Loucy (cell line): ENCODE measurements at regions not wholly inside any gene's neighbourhood (a gene's known extent, or its start where the extent isn't known, plus 50 kb on each side); places are given as distances from the start of the nearest gene placed in this dataset.

Source experiments
- H2AFZ ChIP-seq: fragments of 200-600 bp; sonication (generic); 2 replicates; pipeline ENCODE4 v1.6.0; 2016; ENCODE audit warnings: antibody characterized with exemption, mild to moderate bottlenecking, low read length, moderate library complexity
- H3F3A ChIP-seq: fragments of 200-600 bp; 2 replicates; pipeline ENCODE4 v1.6.0; 2016; ENCODE audit warnings: antibody characterized with exemption, low read depth, mild to moderate bottlenecking
- H3K27me3 ChIP-seq: fragments of 200-600 bp; sonication (generic); 2 replicates; pipeline ENCODE4 v1.6.1; 2014; ENCODE audit warnings: low read length, mild to moderate bottlenecking; ENCODE audit not compliant: insufficient read depth, poor library complexity, severe bottlenecking
- H3K36me3 ChIP-seq: fragments of 200-600 bp; sonication (generic); 2 replicates; pipeline ENCODE4 v1.6.1; 2016; ENCODE audit warnings: low read length; ENCODE audit not compliant: insufficient read depth
- H3K4me1 ChIP-seq: fragments of 200-600 bp; sonication (generic); 2 replicates; pipeline ENCODE4 v1.5.1; 2014; ENCODE audit warnings: low read length, mild to moderate bottlenecking; ENCODE audit not compliant: insufficient read depth, poor library complexity, severe bottlenecking
- H3K4me2 ChIP-seq: fragments of 200-600 bp; sonication (generic); 2 replicates; pipeline ENCODE4 v1.6.0; 2014; ENCODE audit warnings: antibody characterized with exemption, low read length, low read depth, mild to moderate bottlenecking; ENCODE audit not compliant: poor library complexity, severe bottlenecking
- H3K4me3 ChIP-seq: fragments of 200-600 bp; sonication (generic); 2 replicates; pipeline ENCODE4 v1.5.1; 2014; ENCODE audit warnings: low read length, mild to moderate bottlenecking, mixed read lengths; ENCODE audit not compliant: poor library complexity, severe bottlenecking
- H3K79me2 ChIP-seq: fragments of 200-600 bp; sonication (generic); 2 replicates; pipeline ENCODE4 v1.6.1; 2014; ENCODE audit warnings: low read length; ENCODE audit not compliant: insufficient read depth
- H3K9ac ChIP-seq: fragments of 200-600 bp; sonication (generic); 2 replicates; pipeline ENCODE4 v1.6.0; 2014; ENCODE audit warnings: mild to moderate bottlenecking, low read depth, low read length, moderate library complexity; ENCODE audit not compliant: poor library complexity, severe bottlenecking
- H3K9me2 ChIP-seq: fragments of 200-600 bp; sonication (generic); replicated peaks from 2 replicates; pipeline ENCODE4 v1.6.1; 2016; ENCODE audit warnings: low read depth, low read length, mixed read lengths
- H3K9me3 ChIP-seq: fragments of 200-600 bp; sonication (generic); 2 replicates; pipeline ENCODE4 v1.6.1; 2014; ENCODE audit warnings: mild to moderate bottlenecking, antibody characterized with exemption, low read length, low read depth; ENCODE audit not compliant: insufficient read depth
- H4K20me1 ChIP-seq: fragments of 200-600 bp; sonication (generic); 2 replicates; pipeline ENCODE4 v1.6.0; 2014; ENCODE audit warnings: antibody characterized with exemption, low read length, mild to moderate bottlenecking; ENCODE audit not compliant: insufficient read depth, poor library complexity, severe bottlenecking
- EZH2phosphoT487 ChIP-seq: fragments of 200-600 bp; IDR thresholded peaks from 2 replicates; pipeline ENCODE4 v1.6.1; 2018; ENCODE audit warnings: antibody characterized with exemption, mild to moderate bottlenecking, moderate library complexity, borderline replicate concordance
- TF ChIP-seq, protein P1 (sequence below): fragments of 200-600 bp; sonication (generic); conservative IDR thresholded peaks from 2 replicates; pipeline ENCODE4 v1.5.1; 2014; ENCODE audit warnings: mild to moderate bottlenecking, antibody characterized with exemption, low read length

DNA sequence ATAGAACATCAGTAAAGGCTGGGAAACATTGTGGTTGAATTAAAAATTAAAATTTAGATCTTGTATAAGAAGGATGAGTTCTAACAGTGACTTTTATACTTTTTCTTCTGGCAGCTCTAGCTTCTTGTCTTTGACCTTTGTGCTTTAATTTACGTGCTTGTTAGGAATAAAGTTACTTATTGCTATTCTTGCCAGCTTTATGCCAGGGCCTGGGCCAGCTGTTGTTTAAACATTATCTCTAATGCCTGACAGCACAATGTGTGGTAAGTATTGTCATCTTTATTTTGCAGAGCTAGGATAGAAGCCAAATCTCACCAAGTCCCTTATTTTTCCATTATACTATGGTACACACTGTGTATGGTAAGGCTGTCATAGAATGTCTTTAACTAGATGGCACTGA lies 766.7 kb upstream of the GOLIM4 start:
- no peak overlapping the region for H3K4me3 ChIP-seq
- H3K4me2 ChIP-seq, result no peak overlapping the region
- H3K79me2 ChIP-seq, result no peaks in the 10 kb centered on the region
- H2AFZ ChIP-seq, result no peak overlapping the region
- H3K9me2 ChIP-seq, result no peaks in the 10 kb centered on the region
- H3K9ac ChIP-seq, result no peak overlapping the region
- peaks cover 3% of the 10 kb centered on the region for H3K4me1 ChIP-seq
- H3K9me3 ChIP-seq, result no peaks in the 10 kb centered on the region
- H3K36me3 ChIP-seq, result no peaks in the 10 kb centered on the region
- H3K27me3 ChIP-seq, result peaks cover 90% of the 10 kb centered on the region
- H4K20me1 ChIP-seq, result no peaks in the 10 kb centered on the region
- TF ChIP-seq EZH2phosphoT487, result no peak
- TF ChIP-seq, protein P1, sequence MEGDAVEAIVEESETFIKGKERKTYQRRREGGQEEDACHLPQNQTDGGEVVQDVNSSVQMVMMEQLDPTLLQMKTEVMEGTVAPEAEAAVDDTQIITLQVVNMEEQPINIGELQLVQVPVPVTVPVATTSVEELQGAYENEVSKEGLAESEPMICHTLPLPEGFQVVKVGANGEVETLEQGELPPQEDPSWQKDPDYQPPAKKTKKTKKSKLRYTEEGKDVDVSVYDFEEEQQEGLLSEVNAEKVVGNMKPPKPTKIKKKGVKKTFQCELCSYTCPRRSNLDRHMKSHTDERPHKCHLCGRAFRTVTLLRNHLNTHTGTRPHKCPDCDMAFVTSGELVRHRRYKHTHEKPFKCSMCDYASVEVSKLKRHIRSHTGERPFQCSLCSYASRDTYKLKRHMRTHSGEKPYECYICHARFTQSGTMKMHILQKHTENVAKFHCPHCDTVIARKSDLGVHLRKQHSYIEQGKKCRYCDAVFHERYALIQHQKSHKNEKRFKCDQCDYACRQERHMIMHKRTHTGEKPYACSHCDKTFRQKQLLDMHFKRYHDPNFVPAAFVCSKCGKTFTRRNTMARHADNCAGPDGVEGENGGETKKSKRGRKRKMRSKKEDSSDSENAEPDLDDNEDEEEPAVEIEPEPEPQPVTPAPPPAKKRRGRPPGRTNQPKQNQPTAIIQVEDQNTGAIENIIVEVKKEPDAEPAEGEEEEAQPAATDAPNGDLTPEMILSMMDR, result no peak
- H3F3A ChIP-seq, result no peaks in the 10 kb centered on the region

DNA sequence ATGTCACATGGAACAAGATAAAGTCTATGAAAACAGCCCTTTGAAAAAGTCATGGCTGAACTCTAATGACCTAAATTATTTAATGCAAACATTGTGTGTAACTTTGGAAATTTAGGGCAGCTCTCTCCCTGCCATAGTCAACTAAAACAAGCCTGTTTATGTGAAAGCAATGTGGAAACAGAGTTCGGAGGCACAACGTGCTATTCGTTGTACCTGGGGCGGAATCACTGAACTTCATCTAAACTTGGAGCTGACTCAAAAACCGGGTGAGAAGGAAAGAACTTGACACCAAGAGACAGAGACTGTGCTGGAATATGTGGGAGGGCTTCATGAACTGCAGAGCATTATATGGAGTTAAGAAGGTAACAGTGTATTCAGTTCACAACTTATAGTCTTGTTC lies 764.9 kb upstream of the GOLIM4 start:
- H3F3A ChIP-seq, result no peaks in the 10 kb centered on the region
- no peak overlapping the region for H3K9ac ChIP-seq
- peaks cover 3% of the 10 kb centered on the region for H3K4me1 ChIP-seq
- H3K9me2 ChIP-seq, result no peaks in the 10 kb centered on the region
- TF ChIP-seq, protein P1, result no peak
- no peak for TF ChIP-seq EZH2phosphoT487
- no peaks in the 10 kb centered on the region for H3K9me3 ChIP-seq
- peaks cover 90% of the 10 kb centered on the region for H3K27me3 ChIP-seq
- no peak overlapping the region for H3K4me2 ChIP-seq
- H4K20me1 ChIP-seq, result no peaks in the 10 kb centered on the region
- H2AFZ ChIP-seq, result no peak overlapping the region
- no peaks in the 10 kb centered on the region for H3K79me2 ChIP-seq
- no peaks in the 10 kb centered on the region for H3K36me3 ChIP-seq
- no peak overlapping the region for H3K4me3 ChIP-seq

DNA sequence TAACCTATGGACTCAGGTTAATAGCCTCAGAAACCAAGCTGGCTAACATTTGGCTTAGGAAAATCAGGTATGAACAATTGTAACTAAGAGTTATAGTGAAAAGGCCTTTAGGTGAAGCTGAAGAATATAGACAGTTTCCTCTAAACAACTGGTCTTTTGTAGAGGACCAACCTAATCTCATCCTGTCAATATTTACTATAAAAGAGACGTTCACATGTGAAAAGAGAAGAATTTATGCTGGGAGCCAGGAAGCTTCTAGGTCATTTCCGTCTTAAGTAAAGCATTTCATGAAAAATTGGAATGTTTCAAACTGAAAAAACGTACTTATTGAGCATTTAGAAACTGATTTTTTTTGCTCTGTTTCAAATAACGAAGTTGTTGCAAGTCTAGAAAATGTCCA lies 764.3 kb upstream of the GOLIM4 start:
- Histone ChIP-seq H3K79me2 (no peaks in the 10 kb centered on the region), H3K27me3 (peaks cover 93% of the 10 kb centered on the region), H3K9me3 (no peaks in the 10 kb centered on the region), H2AFZ (no peak overlapping the region), H3K4me1 (peaks cover 3% of the 10 kb centered on the region), H3K4me2 (no peak overlapping the region), H3K4me3 (no peak overlapping the region), H3K9me2 (no peaks in the 10 kb centered on the region), H3K36me3 (no peaks in the 10 kb centered on the region), H4K20me1 (no peaks in the 10 kb centered on the region), H3F3A (no peaks in the 10 kb centered on the region), H3K9ac (no peak overlapping the region)
- no peak for TF ChIP-seq EZH2phosphoT487
- TF ChIP-seq, protein P1, result no peak
